Brain pericyte (primary cell): ENCODE measurements at regions not wholly inside any gene's neighbourhood (a gene's known extent, or its start where the extent isn't known, plus 50 kb on each side); places are given as distances from the start of the nearest gene placed in this dataset.

Source experiments
- DNase-seq: peaks from one replicate; pipeline ENCODE4 v3.0.0-alpha.2; 2012; ENCODE audit warnings: low read depth, low spot score

DNA sequence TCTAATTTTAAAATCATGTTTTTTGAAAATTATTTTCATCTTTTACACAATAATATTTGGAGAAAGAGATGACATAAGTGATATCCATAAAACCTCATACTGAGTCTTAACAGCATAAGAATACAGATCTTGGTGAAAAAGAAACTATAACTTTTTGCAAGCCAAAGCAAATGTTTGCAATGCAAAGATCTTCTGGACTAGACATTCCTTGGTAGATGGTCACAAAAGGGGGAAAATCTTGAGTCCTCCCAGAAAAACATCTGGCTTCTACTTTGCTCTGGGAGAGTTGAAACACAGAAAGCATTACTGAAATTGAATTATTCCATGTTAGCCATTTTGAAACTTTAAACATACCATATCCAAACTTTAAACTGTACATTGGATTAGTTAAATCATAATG, 308.2 kb downstream of the ANXA1 start:
- no peak for DNase-seq

DNA sequence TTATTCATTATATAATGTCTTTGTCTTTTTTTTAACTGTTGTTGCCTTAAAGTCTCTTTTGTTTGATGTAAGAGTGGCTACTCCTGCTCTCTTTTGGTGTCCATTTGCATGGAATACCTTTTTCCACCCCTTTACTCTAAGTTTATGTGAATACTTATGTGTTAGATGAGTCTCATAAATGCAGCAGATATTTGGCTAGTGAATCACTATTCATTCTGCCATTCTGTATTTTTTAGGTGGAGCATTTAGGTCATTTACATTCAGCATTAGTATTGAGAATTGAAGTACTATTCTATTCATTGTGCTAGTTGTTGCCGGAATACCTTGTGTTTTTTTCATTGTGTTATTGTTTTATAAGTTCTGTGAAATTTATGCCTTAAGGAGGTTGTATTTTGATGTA, 317.1 kb downstream of the ANXA1 start:
- no peak for DNase-seq

DNA sequence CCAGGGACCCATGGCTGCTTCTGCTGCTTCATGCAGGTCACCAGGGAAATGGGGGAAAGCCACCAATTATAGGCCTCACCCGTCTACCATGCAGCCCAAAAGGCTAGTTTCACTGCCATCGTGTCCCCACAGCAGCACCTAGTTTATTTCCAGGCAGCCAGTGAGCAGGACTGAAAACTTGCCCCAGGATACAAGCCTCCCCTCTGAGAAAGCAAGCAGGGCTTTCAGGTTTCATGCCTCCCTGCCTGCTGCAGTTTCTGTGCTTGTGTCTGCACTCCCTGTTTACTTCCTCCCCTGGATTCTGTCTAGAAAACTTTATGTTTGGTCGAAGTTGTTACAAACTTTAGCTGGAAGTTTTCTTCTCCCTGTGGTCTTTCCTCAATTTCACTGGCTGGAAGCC, 319.1 kb downstream of the ANXA1 start:
- no peak for DNase-seq

DNA sequence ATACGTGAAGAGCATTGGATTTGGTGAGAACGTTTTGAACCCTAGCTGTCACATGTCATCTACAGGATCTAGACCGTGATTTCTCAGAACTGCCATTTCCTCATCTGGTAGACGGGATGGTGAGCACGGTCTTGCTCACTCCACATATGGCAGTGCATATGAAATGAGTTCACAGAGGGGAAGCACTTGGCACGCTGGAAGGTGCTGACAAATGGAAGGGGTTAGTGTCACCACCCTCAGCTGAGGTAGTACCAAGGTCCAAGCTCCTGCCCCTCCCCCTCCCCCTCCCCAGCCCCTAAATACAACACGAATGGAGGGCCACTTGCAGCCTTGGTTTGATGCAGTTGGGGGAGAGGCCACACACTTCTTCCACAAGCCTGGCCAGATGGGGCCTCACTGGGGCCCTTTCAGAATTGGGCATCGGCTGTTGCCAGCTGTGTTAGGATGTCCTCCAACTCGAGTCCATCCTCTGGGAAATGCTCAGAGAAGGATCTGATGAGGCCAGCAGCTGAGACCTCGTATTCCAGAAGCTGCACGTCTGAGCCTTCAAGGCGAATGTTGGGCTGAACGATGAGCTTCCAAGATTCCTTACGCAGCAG, 322.4 kb downstream of the ANXA1 start:
- DNase-seq, result no peak

DNA sequence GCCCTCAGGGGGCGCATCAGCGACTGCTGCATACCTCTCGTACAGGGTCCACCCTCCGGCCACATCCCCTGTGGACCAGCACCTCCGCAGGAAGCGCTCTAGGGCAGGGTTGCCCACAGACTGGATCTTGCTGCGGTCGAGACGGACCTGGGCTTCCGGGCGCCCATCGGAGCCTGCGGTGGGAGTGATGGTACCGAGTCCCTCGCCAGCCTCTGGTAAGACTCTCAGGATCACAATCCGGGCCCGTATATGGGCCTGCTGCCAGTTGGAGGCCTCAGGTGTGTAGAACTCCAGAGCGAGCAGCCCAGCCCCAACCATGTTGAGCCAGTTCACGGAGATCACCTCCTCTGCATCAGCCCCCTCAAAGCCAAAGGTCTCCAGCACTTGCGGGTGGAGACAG, 323.0 kb downstream of the ANXA1 start:
- DNase-seq, result no peak

DNA sequence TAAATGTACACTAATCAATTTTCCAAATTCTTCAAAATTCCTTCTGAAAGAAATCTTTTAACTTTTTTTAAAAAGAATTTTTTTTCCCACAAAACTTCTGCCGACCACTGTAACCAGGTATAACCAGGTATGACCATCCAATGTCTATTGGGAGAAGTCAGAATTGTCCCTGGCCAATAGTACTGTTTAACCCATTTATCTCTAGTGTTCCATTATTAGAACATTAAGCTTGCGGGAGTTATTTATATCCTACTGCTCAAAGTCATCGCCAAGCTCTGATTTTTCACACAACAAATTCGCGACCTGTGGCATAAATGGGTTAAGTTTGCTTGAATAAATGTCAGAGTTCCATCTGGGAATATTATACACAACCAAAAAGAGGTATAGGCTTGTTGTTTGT, 343.2 kb downstream of the ANXA1 start:
- no peak for DNase-seq

DNA sequence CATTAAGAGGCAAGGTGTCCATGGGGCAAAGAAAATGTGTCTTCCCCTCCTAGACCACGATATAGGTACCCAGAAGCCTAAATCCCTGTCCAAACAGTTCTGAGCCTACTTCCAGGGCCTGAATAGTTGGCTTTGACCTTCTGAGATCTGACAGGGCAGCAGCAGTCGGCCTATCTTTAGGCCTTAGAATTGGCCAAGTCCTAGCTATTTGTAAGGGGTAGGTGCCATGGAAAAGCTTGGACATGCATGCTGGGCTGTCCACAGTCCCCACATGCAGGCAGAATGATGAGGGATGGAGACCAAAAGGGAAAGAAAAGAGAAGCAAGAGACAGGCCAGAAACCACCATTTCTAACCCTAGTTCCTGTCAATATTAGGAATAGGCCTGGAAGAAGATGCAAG, 346.1 kb downstream of the ANXA1 start:
- DNase-seq, result no peak

DNA sequence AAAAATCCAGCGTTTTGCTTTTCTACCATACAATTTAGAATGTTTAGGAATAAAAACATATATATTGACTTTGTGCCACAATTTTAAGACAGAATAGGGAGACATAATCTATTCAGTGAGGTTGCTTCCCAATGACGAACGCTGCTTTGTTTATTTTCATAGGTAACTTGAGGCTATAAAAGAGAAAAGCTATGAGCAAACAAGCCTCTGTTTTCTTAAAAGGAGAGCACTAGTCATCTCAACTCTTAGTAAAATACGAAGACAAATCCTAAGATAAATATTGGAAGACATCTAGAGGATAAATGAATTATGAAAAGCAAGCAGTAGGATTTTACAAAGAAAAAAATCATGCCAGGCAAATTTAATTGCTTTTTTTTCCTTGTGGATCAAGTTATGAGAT, 363.6 kb downstream of the ANXA1 start:
- DNase-seq, result no peak

DNA sequence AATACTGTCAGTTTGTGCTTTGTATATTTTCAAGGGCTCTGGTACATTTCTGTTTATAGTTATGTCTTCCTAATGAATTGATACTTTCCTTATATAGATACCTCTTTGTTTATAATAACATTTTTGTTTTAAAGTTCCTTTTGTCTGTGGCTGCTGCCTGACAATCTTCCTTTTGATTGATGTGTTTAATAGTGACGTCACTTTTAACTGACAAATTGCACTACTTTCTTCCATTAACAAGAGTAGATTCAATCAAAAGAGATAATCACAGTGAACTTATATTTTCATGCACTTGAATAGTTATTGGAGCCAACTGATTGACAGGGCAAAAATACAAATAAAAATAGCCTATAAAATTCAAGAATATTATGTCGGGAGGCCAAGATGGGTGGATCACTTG, 371.7 kb downstream of the ANXA1 start:
- DNase-seq, result no peak

DNA sequence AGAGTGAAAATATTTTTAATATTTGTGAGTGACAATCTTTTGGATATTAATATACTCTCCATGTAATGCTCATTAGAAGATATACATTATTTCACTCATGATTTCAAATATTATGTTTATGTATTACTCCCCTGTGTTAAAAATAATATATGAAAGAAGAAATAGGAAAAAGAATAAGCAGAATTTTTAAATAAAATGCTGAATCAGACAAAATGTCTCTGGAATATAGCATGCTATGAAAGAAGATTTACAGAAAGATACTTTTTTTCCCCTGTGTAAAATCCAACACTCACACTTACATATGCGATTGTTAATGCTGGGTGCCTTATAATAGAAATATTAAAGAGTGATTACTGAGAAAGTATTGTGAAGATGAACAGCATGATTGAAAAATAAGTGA, 373.7 kb downstream of the ANXA1 start:
- no peak for DNase-seq

DNA sequence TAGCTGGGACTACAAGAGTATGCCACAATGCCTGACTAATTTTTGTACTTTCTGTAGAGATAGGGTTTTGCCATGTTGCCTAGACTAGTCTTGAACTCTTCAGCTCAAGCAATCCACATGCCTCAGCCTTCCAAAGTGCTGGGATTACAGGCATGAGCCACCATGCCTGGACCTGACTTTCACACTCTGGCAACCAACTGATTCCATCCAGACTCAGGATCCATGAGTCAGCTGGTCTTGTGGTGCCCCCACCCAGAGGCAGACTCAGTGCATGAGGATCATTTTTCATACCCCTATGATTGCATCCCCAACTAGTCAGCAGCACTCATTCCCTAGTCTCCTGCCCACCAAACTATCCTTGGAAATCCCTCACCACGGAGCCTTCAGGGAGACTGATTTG, 375.9 kb downstream of the ANXA1 start:
- DNase-seq, result no peak

DNA sequence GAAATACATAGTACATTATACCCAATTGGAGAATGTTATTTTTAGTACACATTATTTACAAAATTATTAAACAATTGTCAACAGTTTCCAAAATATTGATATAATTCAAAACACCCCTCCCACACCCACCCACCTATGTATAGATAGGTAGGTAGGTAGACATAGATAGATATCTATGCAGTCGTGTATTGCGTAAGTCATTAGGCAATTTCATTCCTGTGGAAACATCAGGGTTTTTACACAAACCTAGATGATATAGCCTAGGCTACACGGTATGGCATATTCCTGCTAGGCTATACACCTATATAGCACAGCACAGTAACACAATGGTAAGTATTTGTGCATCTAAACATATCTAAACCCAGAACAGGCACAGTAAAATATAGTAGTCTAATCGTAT, 377.3 kb downstream of the ANXA1 start:
- no peak for DNase-seq

DNA sequence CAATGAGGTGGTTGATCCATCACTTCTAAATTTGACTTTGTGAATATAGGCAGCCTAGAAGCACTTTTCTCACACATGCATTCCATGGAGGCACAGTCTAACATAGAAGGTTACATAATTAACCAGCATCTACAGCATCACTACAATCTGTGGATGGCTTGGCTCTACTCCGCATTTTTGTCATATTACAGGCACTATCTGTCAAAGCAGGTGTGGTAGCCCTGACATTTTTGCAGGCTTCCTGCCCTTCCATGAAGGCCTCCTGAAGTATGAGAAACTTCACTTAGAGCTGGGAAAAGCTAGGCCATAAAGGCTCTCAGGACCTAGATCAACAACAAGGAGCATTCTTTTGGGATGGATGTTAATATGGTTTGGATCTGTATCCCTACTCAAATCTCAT, 378.0 kb downstream of the ANXA1 start:
- DNase-seq, result no peak

DNA sequence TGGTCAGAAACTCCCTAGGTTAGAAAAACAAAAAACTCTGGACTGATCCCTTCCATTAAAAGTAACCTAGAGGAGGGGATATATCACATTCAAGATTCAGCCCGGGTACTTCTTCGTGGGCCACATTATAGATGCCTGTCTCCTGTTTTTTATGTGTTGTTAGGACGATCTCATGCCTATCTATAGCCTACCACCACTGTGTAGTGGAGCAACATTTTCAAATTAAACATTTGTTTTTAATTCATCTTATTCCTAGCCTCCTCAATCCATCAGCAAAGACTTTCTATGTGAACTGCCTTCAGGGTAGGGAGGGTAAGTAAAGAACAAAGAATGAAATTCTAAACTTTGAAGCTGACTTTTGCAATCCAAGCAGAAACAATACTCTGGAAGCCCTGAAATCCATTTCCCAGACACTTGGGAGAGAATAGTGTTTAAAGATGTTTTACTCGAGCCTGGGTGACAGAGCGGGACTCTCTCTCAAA, 379.4 kb downstream of the ANXA1 start:
- no peak for DNase-seq

DNA sequence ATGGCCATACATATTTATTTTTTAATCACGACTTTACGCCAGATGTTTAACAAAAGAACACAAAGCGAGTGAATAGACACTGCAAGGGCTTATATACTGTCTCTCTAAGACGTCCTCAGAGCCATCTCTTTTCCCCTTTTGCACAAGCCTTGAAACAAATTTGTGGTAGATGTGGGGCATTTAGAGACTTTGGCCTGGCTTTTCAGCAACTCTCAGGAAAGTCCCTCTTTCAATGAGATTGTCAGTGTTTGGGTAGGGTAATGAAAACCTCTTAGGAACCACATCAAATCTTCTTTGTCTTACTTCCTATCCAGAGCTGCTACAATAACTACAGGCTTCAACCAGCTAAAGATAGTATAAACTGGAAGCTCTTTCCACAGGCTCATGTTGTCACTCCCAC, 380.0 kb downstream of the ANXA1 start:
- no peak for DNase-seq

DNA sequence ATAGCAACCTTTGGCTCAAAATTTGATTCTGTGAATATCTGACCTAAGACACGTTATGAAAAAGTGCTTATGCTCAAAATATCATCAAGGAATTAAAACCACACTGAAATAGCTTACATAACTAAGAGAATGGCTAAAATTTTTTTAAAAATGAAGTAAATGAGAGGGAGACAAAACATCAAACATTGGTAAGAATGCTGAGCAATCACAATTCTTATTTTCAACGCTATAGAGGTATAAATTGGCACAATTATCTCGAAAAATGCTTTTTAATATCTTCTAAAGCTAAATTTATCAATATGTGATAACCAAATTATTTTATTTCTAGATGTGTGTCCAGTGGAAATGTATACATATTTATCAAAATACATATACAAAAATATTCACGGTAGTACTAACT, 381.3 kb downstream of the ANXA1 start:
- DNase-seq, result no peak

DNA sequence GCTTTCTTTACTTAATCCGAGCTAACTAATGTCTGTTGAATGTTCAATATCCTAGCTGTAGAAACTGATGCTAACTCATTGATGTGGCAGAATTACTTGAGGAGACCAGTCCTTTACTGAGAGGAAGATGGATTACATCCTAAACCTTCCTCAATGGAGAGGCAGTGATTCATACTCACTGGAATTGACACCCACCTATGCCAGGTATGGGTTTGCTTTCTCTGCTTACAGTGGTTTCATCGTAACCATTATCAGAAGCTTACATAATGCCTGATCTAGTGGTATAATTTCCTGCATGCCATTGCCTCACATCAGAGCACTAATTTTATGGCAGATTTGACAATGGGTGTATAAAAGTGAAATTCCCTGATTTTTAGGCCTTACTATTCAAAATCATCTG, 384.7 kb downstream of the ANXA1 start:
- DNase-seq, result no peak

DNA sequence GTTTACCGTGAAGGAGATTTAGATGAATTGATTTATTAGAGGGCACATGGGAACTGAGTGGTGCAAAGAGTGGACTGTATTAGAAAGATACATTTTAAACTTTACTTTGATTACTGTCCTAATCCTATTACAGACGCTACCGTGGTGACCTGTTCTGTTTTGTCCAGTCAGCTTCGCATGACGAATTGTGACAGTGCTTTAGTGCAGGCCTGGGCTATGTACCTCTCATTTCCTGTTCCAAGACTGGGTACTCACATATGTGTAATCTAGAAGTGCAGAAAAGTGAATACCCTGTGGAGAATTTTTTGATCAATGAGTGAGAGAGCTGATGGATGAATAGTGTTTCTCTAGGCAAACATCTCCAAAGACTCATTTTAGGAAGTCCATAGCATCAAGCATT, 385.9 kb downstream of the ANXA1 start:
- DNase-seq, result no peak

DNA sequence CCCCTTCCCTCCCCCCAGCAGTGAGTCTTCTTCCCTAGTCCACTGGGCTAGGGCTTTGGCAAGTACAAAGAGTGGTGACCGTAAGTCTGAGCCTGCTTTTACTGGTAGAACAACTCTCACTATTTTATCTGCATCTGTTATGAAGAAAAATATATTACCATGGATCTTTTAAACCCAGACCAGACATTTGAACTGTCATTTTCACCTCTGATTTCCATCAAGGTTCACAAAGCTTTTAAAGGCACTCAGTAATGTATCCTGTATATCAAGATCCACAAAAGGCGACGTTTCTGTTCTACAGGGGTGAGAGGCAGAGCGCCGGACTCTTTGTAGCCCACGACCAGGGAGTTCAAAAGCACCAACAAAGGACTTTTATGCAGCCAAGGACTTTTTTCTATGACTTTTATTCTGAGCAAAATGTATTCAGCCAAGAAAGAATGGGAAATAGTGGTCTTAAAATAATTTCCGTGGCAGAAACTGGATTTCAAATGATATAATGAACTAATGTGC, 388.3 kb downstream of the ANXA1 start:
- DNase-seq, result no peak

DNA sequence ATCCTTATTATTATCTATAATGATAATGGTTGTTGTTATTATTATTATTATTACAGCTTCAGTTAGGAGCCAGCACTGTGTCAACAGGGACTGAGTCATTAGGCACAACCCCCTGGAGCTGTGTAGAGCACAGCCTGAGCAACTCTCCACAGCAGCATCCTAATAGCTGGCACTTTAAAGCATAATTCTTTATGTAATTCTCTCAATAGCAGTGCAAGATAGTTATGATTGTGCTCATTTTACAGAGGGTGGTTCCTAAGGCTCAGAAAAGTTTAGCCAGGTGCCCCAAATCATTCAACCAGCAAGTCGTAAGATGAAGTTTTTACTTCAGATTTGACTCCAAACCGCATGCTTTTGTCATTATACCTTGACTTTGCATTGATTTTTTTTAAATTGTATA, 390.3 kb downstream of the ANXA1 start:
- DNase-seq, result no peak

DNA sequence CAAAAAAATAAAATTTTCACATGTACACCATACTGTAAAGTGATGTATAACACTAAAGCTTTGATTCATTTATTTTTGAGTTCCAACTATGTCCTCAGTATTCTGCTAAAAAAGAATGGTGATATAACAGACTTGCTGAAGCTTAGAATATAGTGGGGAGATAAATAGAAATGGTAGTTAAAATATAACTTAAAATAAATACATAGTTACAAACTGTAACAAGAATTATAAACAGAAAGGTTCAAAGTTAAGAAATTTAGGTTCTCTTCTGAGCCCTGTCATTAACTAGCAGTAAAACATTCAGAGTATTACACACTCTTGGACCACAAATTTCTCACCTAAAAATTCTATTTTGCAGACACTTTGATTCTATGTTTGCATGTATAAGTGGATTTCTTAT, 392.1 kb downstream of the ANXA1 start:
- no peak for DNase-seq

DNA sequence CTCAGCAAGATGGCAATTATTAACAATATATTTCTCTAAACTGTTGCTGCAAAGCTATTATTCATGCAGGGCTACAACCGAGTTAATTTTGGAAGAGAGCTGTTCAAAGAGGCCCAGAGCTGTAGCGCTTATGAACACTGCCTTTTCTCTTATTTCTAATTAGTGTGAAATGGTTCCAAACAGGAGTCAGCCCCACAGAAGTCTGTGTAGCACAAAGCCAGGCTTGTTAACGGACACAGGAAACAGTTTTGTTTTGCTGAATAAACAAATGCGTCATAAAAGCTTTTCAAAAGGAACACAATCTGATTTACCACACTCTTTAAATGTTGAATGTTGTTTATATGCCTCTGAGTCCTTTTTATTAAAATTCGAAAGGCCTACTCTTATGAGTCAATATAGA, 396.5 kb downstream of the ANXA1 start:
- DNase-seq, result no peak

DNA sequence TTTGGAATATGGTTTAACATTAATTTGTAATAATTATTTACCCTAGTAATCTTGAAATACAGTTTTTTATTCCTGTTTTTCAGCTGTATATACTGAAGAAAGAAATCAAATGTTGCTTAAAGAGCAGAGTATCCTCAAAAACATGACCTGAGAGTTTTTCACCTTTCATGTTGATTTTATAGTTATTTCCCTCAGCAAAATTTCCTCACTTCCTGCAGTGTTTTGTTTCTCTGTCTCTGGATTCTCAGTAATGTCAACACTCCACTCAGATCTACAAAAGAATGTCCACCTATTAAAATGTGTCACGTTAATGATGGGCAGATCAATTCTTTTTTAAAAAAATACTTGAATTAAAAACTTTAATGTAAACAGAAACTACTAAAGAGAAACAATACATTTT, 398.3 kb downstream of the ANXA1 start:
- no peak for DNase-seq

DNA sequence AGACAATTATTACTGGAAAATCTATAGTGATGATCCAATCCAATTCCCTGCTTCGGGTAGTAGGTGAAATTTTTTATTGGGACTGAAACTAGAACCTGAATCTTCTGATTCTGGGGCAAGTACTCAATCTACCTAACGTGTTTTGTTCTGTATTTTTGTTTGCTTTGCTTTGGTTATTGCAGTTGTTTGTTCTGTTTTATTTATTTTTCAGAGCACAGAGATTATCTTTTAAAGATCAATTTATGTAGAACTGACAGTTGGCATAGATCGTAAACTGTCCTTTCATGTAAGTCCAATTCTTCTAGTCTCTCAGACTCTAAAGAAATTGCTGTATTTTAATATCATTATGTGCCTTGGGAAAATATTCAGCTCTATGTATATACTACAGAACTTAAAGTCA, 401.6 kb downstream of the ANXA1 start:
- DNase-seq, result no peak
